H9 (cell line): ENCODE measurements at regions not wholly inside any gene's neighbourhood (a gene's known extent, or its start where the extent isn't known, plus 50 kb on each side); places are given as distances from the start of the nearest gene placed in this dataset.

ENCODE experiments used
- DNase-seq: peaks from one replicate; pipeline ENCODE4 v3.0.0-alpha.2; 2017
- H2AFZ ChIP-seq: one replicate; pipeline ENCODE4 v1.6.1; 2013; ENCODE audit warnings: mild to moderate bottlenecking, low read length, control low read depth, moderate library complexity
- H2AK5ac ChIP-seq: 2 replicates; pipeline ENCODE4 v1.6.1; 2013; ENCODE audit warnings: low read length, control low read depth, mixed read lengths; ENCODE audit not compliant: insufficient read length
- H2BK120ac ChIP-seq: one replicate; pipeline ENCODE4 v1.6.1; 2013; ENCODE audit warnings: low read depth, mild to moderate bottlenecking, low read length, control low read depth, inconsistent platforms; ENCODE audit not compliant: poor library complexity, severe bottlenecking
- H2BK12ac ChIP-seq: 2 replicates; pipeline ENCODE4 v1.6.1; 2013; ENCODE audit warnings: low read length, control low read depth, mixed read lengths, low read depth; ENCODE audit not compliant: insufficient read length
- H2BK15ac ChIP-seq: 2 replicates; pipeline ENCODE4 v1.6.1; 2013; ENCODE audit warnings: low read depth, low read length, control low read depth
- H2BK20ac ChIP-seq: one replicate; pipeline ENCODE4 v1.6.1; 2013; ENCODE audit warnings: low read depth, mild to moderate bottlenecking, low read length, control low read depth, inconsistent platforms; ENCODE audit not compliant: poor library complexity, severe bottlenecking
- H2BK5ac ChIP-seq: 2 replicates; pipeline ENCODE4 v1.6.1; 2013; ENCODE audit warnings: low read length, control low read depth, mixed read lengths; ENCODE audit not compliant: insufficient read length
- H3K14ac ChIP-seq: 2 replicates; pipeline ENCODE4 v1.6.1; 2013; ENCODE audit warnings: low read length, control low read depth; ENCODE audit not compliant: insufficient read depth
- H3K18ac ChIP-seq: 2 replicates; pipeline ENCODE4 v1.6.1; 2013; ENCODE audit warnings: low read depth, mild to moderate bottlenecking, mixed read lengths, low read length, control low read depth; ENCODE audit not compliant: insufficient read length
- H3K23ac ChIP-seq: 2 replicates; pipeline ENCODE4 v1.6.1; 2013; ENCODE audit warnings: low read length, control low read depth, mixed read lengths, low read depth; ENCODE audit not compliant: insufficient read length
- H3K23me2 ChIP-seq: 2 replicates; pipeline ENCODE4 v1.6.1; 2013; ENCODE audit warnings: low read depth, mild to moderate bottlenecking, mixed read lengths, low read length, control low read depth; ENCODE audit not compliant: insufficient read length, poor library complexity, severe bottlenecking
- H3K27ac ChIP-seq: 2 replicates; pipeline ENCODE4 v1.5.1; 2013; ENCODE audit warnings: low read length, control low read depth, mixed read lengths, low read depth; ENCODE audit not compliant: insufficient read length
- H3K27me3 ChIP-seq: 2 replicates; pipeline ENCODE4 v1.6.1; 2013; ENCODE audit warnings: low read length, control low read depth, inconsistent platforms; ENCODE audit not compliant: insufficient read depth
- H3K4ac ChIP-seq: 2 replicates; pipeline ENCODE4 v1.6.1; 2013; ENCODE audit warnings: low read depth, mild to moderate bottlenecking, control low read depth, inconsistent platforms, low read length, moderate library complexity
- H3K4me1 ChIP-seq: 2 replicates; pipeline ENCODE4 v1.6.1; 2013; ENCODE audit warnings: low read length, control low read depth, inconsistent platforms; ENCODE audit not compliant: insufficient read depth
- H3K4me2 ChIP-seq: 2 replicates; pipeline ENCODE4 v1.6.1; 2013; ENCODE audit warnings: low read length, control low read depth, mixed read lengths; ENCODE audit not compliant: insufficient read length, insufficient read depth
- H3K56ac ChIP-seq: 2 replicates; pipeline ENCODE4 v1.6.1; 2013; ENCODE audit warnings: low read depth, mild to moderate bottlenecking, mixed read lengths, low read length, control low read depth; ENCODE audit not compliant: insufficient read length
- H3K79me1 ChIP-seq: 2 replicates; pipeline ENCODE4 v1.6.1; 2013; ENCODE audit warnings: low read depth, mild to moderate bottlenecking, moderate library complexity, low read length, control low read depth, inconsistent platforms; ENCODE audit not compliant: insufficient read depth, poor library complexity, severe bottlenecking
- H3K79me2 ChIP-seq: 2 replicates; pipeline ENCODE4 v1.6.1; 2013; ENCODE audit warnings: low read length, control low read depth, inconsistent platforms; ENCODE audit not compliant: insufficient read depth
- H3K9ac ChIP-seq: 2 replicates; pipeline ENCODE4 v1.6.1; 2013; ENCODE audit warnings: low read length, control low read depth, mixed read lengths; ENCODE audit not compliant: insufficient read length; ENCODE audit errors: extremely low read depth
- H3K9me3 ChIP-seq: one replicate; pipeline ENCODE4 v1.6.1; 2013; ENCODE audit warnings: low read depth, low read length, inconsistent platforms; ENCODE audit not compliant: control insufficient read depth
- H3T11ph ChIP-seq: one replicate; pipeline ENCODE4 v1.6.1; 2013; ENCODE audit warnings: mild to moderate bottlenecking, low read length, control low read depth, inconsistent platforms
- H4K20me1 ChIP-seq: one replicate; pipeline ENCODE4 v1.6.1; 2013; ENCODE audit not compliant: control insufficient read depth, insufficient read length, insufficient read depth
- H4K5ac ChIP-seq: 2 replicates; pipeline ENCODE4 v1.6.1; 2013; ENCODE audit warnings: low read depth, mild to moderate bottlenecking, mixed read lengths, low read length, control low read depth; ENCODE audit not compliant: insufficient read length
- H4K8ac ChIP-seq: replicated peaks from 2 replicates; pipeline ENCODE4 v1.6.1; 2013; ENCODE audit warnings: low read length, control low read depth, mixed read lengths, low read depth; ENCODE audit not compliant: insufficient read length
- H4K91ac ChIP-seq: 2 replicates; pipeline ENCODE4 v1.6.1; 2013; ENCODE audit warnings: low read depth, mild to moderate bottlenecking, moderate library complexity, mixed read lengths, low read length, control low read depth; ENCODE audit not compliant: insufficient read length
- H3K27ac Mint-ChIP-seq, 3 experiments: 2 replicates in 2 of 3; 3 replicates in 1 of 3; pipeline ENCODE4 v1.8.0; 2020 to 2021; ENCODE audit warnings: mixed read lengths in 3 of 3, mild to moderate bottlenecking in 1 of 3, moderate library complexity in 1 of 3
- H3K27me3 Mint-ChIP-seq: 2 replicates; pipeline ENCODE4 v1.8.0; 2021; ENCODE audit warnings: low read depth, mild to moderate bottlenecking, moderate library complexity, mixed read lengths
- H3K36me3 Mint-ChIP-seq, 3 experiments: 2 replicates in 2 of 3; 3 replicates in 1 of 3; pipeline ENCODE4 v1.8.0; 2020 to 2021; ENCODE audit warnings: low read depth in 3 of 3, mixed read lengths in 3 of 3; ENCODE audit not compliant: insufficient read depth in 1 of 3
- H3K4me1 Mint-ChIP-seq, 2 experiments: 2 replicates each; pipeline ENCODE4 v1.8.0; 2020; ENCODE audit warnings: mixed read lengths in 2 of 2
- H3K4me3 Mint-ChIP-seq, 2 experiments: 2 replicates in 1 of 2; 3 replicates in 1 of 2; pipeline ENCODE4 v1.8.0; 2020 to 2021; ENCODE audit warnings: mild to moderate bottlenecking in 2 of 2, mixed read lengths in 2 of 2, moderate library complexity in 1 of 2
- H3K9me3 Mint-ChIP-seq, 2 experiments: 2 replicates in 1 of 2; 3 replicates in 1 of 2; pipeline ENCODE4 v1.8.0; 2020; ENCODE audit warnings: mild to moderate bottlenecking in 2 of 2, mixed read lengths in 2 of 2, moderate library complexity in 1 of 2
- CTCF ChIP-seq: fragments of 200-600 bp; sonication (generic); conservative IDR thresholded peaks from 3 replicates; pipeline ENCODE4 v1.8.0; 2021; ENCODE audit warnings: antibody characterized with exemption, mild to moderate bottlenecking
- WGBS: extraction: QIAGEN DNeasy Blood & Tissue Kit; methylation state at CpG from one replicate; pipeline ENCODE4 v1.1.7; 2013; ENCODE audit warnings: missing lambda C conversion rate, low lambda C conversion rate, mixed read lengths; ENCODE audit not compliant: insufficient read length; ENCODE audit errors: extremely low coverage; 5-methylcytosine and 5-hydroxymethylcytosine counted together

DNA sequence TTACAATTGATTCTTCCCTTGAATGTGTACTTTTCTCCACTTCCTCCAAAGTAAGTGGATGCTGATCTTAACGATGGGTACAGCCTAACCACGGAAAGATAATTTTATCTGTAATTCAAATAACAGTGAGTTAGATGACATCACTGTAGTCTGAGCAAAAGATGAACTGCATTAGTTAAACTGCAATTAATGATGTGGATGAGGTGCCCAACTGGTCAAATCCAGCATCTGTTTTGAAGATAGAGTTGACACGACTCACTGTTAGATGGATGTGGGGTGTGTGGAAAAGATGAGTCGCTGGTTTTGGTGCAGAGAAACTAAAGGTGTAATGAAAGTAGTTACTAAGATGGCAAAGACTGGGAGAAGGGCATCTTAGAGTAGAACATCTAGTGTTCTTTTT lies 270.5 kb upstream of the MEIS1 start:
- Histone ChIP-seq H3K79me2 (no peaks in the 10 kb centered on the region), H3K9me3 (no peaks in the 10 kb centered on the region), H3K4ac (no peak overlapping the region), H2AK5ac (no peak overlapping the region), H3K23me2 (no peaks in the 10 kb centered on the region), H3T11ph (no peak overlapping the region), H3K27ac (no peak overlapping the region), H4K91ac (no peak overlapping the region), H2BK15ac (no peak overlapping the region), H2BK12ac (no peak overlapping the region), H3K23ac (no peak overlapping the region), H2BK120ac (no peak overlapping the region), H4K8ac (no peak overlapping the region), H4K20me1 (no peaks in the 10 kb centered on the region), H3K79me1 (no peaks in the 10 kb centered on the region), H3K27me3 (no peaks in the 10 kb centered on the region), H2AFZ (no peak overlapping the region), H3K18ac (no peak overlapping the region), H3K4me1 (no peaks in the 10 kb centered on the region), H3K9ac (no peak overlapping the region), H3K56ac (no peak overlapping the region), H4K5ac (no peak overlapping the region), H3K14ac (no peak overlapping the region), H2BK20ac (no peak overlapping the region), H2BK5ac (no peak overlapping the region), H3K4me2 (no peak overlapping the region)
- no CpG with 5 or more reads among the region's 4 CpGs for WGBS
- no peak for TF ChIP-seq CTCF
- Mint-ChIP-seq H3K4me1 (peaks cover 0 to 3% of the 10 kb centered on the region in 2 experiments; a peak in 1 of 4 replicates), H3K9me3 (no peaks in the 10 kb centered on the region; a peak in 1 of 5 replicates), H3K36me3 (peaks cover 0 to 4% (median 0%) of the 10 kb centered on the region in 3 experiments; a peak in 1 of 7 replicates), H3K27ac (no peak overlapping the region), H3K4me3 (no peak overlapping the region), H3K27me3 (no peaks in the 10 kb centered on the region)
- no peak for DNase-seq
